Endothelial cell (in vitro differentiated cells): ENCODE measurements at regions not wholly inside any gene's neighbourhood (a gene's known extent, or its start where the extent isn't known, plus 50 kb on each side); places are given as distances from the start of the nearest gene placed in this dataset.
A peak's percentile ranks its signal among the peaks of the same experiment; 100 is the strongest.

Experiments
- DNase-seq: peaks from one replicate; pipeline ENCODE4 v3.0.0; 2021; ENCODE audit warnings: low spot score
- H3K27ac Mint-ChIP-seq: one replicate; pipeline ENCODE4 v1.8.0; 2021; ENCODE audit warnings: mixed read lengths, inconsistent platforms; ENCODE audit not compliant: unreplicated experiment
- H3K27me3 Mint-ChIP-seq: one replicate; pipeline ENCODE4 v1.8.0; 2021; ENCODE audit warnings: mild to moderate bottlenecking, moderate library complexity, mixed read lengths, inconsistent platforms; ENCODE audit not compliant: unreplicated experiment
- H3K36me3 Mint-ChIP-seq: one replicate; pipeline ENCODE4 v1.8.0; 2021; ENCODE audit warnings: mild to moderate bottlenecking, low read depth, mixed read lengths, inconsistent platforms; ENCODE audit not compliant: unreplicated experiment
- H3K4me1 Mint-ChIP-seq: one replicate; pipeline ENCODE4 v1.8.0; 2021; ENCODE audit warnings: mild to moderate bottlenecking, mixed read lengths, inconsistent platforms; ENCODE audit not compliant: unreplicated experiment
- H3K4me3 Mint-ChIP-seq: one replicate; pipeline ENCODE4 v1.8.0; 2021; ENCODE audit warnings: mild to moderate bottlenecking, mixed read lengths, inconsistent platforms; ENCODE audit not compliant: unreplicated experiment
- H3K9me3 Mint-ChIP-seq: one replicate; pipeline ENCODE4 v1.8.0; 2021; ENCODE audit warnings: mixed read lengths, inconsistent platforms; ENCODE audit not compliant: unreplicated experiment
- TF ChIP-seq, protein P1 (sequence below): fragments of 200-600 bp; sonication (generic); IDR thresholded peaks from one replicate; pipeline ENCODE4 v1.5.0; 2021; ENCODE audit warnings: antibody characterized with exemption; ENCODE audit not compliant: unreplicated experiment

DNA sequence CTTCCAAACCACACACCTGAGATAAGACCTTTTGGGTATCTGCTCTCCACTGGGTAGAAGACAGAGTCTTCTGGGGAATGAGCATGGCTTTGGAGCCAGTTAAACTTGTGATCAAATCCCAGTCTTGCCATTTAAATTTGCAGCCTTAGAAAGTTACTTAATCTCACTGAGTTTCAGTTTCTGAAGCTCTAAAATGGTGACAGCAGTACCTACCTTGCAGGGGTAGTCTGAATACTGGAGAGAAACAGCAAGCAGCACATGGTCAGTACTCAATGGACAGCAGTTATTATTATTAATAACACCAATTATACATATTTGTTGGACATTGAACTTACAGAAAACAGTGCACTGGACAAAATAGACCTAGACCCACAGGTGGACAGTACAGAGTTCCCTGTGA, 260.9 kb downstream of the MAN2A1 start:
- Mint-ChIP-seq H3K4me1 (peaks cover 18% of the 10 kb centered on the region), H3K4me3 (no peak overlapping the region), H3K9me3 (no peaks in the 10 kb centered on the region), H3K27ac (no peak overlapping the region), H3K36me3 (no peaks in the 10 kb centered on the region), H3K27me3 (peaks cover 7% of the 10 kb centered on the region)
- TF ChIP-seq, protein P1, sequence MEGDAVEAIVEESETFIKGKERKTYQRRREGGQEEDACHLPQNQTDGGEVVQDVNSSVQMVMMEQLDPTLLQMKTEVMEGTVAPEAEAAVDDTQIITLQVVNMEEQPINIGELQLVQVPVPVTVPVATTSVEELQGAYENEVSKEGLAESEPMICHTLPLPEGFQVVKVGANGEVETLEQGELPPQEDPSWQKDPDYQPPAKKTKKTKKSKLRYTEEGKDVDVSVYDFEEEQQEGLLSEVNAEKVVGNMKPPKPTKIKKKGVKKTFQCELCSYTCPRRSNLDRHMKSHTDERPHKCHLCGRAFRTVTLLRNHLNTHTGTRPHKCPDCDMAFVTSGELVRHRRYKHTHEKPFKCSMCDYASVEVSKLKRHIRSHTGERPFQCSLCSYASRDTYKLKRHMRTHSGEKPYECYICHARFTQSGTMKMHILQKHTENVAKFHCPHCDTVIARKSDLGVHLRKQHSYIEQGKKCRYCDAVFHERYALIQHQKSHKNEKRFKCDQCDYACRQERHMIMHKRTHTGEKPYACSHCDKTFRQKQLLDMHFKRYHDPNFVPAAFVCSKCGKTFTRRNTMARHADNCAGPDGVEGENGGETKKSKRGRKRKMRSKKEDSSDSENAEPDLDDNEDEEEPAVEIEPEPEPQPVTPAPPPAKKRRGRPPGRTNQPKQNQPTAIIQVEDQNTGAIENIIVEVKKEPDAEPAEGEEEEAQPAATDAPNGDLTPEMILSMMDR: no peak
- no peak for DNase-seq

DNA sequence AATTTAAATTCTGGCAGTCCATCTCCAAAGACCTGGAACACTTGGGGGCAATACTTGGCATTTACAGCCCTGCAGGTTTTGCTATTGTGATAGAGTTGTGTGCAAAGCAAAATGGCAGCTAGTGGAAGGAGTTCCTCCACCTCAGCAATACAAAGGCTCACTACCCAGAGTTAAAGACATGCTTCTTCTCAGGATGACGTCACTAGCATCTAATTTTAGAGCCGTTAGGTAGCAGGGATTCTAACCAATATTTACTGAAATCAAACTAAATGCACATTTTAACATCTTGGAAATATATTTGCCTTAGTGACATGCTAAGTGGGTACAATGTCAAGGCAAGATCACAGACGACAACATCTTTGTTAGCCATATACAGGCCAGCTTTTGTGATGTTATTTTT, 261.6 kb downstream of the MAN2A1 start:
- no peaks in the 10 kb centered on the region for H3K36me3 Mint-ChIP-seq
- no peaks in the 10 kb centered on the region for H3K9me3 Mint-ChIP-seq
- no peak for DNase-seq
- H3K4me3 Mint-ChIP-seq: no peak overlapping the region
- TF ChIP-seq, protein P1: no peak
- H3K27ac Mint-ChIP-seq: no peak overlapping the region
- peaks cover 3% of the 10 kb centered on the region for H3K27me3 Mint-ChIP-seq
- peaks cover 14% of the 10 kb centered on the region for H3K4me1 Mint-ChIP-seq

DNA sequence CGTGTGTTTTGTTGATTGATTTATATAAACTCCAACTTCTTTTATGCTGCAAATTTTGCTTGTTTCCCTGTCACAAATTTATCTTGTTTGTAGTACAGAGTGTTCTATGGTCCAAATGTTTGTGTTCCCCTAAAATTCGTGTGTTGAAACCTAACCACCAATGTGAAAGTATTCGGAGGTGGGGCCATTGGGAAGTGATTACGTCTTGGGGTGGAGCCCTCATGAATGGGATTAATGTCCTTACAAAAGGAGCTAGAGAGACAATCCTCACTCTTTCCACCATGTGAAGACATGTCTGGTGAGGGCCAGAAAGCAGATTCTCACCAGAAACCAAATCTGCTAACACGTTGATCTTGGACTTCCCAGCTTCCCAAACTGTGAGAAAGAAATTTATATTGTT, 262.0 kb downstream of the MAN2A1 start:
- Mint-ChIP-seq H3K4me1 (peaks cover 10% of the 10 kb centered on the region), H3K36me3 (no peaks in the 10 kb centered on the region), H3K27ac (no peak overlapping the region), H3K27me3 (peaks cover 1% of the 10 kb centered on the region), H3K4me3 (no peak overlapping the region), H3K9me3 (no peaks in the 10 kb centered on the region)
- DNase-seq: no peak
- TF ChIP-seq, protein P1: no peak

DNA sequence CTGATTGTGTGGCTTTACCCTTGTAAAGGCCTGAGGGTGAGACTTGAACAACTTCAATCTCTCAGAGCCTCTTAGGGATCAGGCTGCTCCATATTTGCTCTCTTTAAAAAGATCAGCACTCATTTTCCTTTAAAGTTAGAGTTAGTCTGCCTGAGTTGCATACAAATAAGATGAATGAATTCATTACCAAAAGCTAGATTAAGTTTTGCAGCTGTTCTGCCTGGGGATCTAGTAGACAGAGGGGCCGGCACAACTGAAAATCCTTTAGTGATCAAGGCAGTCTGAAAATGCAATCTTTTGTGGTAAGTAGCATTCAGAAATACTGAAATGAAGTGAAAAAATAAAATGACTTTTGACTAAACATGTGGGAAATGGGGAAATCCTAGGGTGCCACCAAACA, 264.0 kb downstream of the MAN2A1 start:
- no peak overlapping the region for H3K4me3 Mint-ChIP-seq
- H3K27ac Mint-ChIP-seq: no peak overlapping the region
- no peaks in the 10 kb centered on the region for H3K36me3 Mint-ChIP-seq
- peaks cover 11% of the 10 kb centered on the region for H3K4me1 Mint-ChIP-seq
- TF ChIP-seq, protein P1: no peak
- no peaks in the 10 kb centered on the region for H3K27me3 Mint-ChIP-seq
- DNase-seq: no peak
- no peaks in the 10 kb centered on the region for H3K9me3 Mint-ChIP-seq

DNA sequence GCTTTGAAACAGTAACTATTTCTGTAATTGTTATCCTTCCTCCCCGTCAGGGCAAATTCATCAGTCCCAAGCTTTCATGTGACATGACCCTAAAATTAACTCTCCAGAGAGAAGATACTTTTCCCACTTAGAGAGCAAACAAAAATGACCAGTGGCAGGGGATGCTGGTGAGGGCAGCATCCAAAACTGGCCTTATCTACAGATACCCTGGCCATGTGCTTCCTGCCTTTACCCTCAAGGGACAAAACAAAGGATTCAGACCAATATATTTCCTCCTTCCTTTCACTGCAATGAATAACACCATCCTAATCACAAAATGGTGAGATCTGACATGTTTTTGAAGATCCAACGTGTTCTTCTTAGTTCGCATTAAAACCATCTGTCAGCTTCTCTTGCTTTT, 267.2 kb downstream of the MAN2A1 start:
- Mint-ChIP-seq H3K27me3 (no peaks in the 10 kb centered on the region), H3K4me3 (no peak overlapping the region), H3K27ac (no peak overlapping the region), H3K36me3 (no peaks in the 10 kb centered on the region), H3K9me3 (no peaks in the 10 kb centered on the region), H3K4me1 (peaks cover 16% of the 10 kb centered on the region)
- TF ChIP-seq, protein P1: no peak
- peak; percentile 20 for DNase-seq
